Germinal center (tissue), 1 donor: ENCODE measurements at regions not wholly inside any gene's neighbourhood (a gene's known extent, or its start where the extent isn't known, plus 50 kb on each side); places are given as distances from the start of the nearest gene placed in this dataset.
"Not testable (repeated sequence)": the region's sequence is repeated elsewhere in the genome, so short reads cannot be mapped to it uniquely, and the experiment has no call there.

Source experiments
- DNase-seq: peaks from one replicate; pipeline ENCODE4 v3.0.0; 2012; ENCODE audit warnings: mixed read lengths, low spot score

- DNase-seq: not testable (repeated sequence)
Observed at GRCh38 chr6:147651-148050, 144.6 kb upstream of the DUSP22 start.

- DNase-seq: not testable (repeated sequence)
Observed at GRCh38 chr6:148051-148984, 144.0 kb upstream of the DUSP22 start.

- not testable (repeated sequence) for DNase-seq
Observed at GRCh38 chr6:150147-150546, 142.1 kb upstream of the DUSP22 start.

- DNase-seq: not testable (repeated sequence)
Observed at GRCh38 chr6:152436-152835, 139.9 kb upstream of the DUSP22 start.

DNA sequence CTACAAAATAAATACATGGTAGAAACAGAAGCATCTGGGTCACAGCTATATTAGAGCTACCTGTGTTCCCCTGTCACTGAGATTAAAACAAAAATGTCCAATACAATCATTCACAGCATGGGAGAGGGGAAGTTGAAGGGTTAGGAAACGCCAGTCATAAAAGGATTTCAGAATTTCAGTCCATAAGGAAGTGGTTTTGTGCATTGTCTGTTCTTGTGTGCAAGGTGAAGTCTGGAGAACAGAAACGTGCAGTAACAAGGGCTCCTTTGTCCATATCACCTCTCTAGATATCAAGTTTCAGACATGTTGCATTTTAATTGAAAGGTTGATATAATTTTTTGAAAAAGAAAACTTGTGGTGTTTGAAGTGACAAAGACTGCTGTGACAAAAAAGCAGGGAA, 139.3 kb upstream of the DUSP22 start:
- not testable (repeated sequence) for DNase-seq

GRCh38 chr6:153867-154266, 138.4 kb upstream of the DUSP22 start:
- DNase-seq: not testable (repeated sequence)

DNA sequence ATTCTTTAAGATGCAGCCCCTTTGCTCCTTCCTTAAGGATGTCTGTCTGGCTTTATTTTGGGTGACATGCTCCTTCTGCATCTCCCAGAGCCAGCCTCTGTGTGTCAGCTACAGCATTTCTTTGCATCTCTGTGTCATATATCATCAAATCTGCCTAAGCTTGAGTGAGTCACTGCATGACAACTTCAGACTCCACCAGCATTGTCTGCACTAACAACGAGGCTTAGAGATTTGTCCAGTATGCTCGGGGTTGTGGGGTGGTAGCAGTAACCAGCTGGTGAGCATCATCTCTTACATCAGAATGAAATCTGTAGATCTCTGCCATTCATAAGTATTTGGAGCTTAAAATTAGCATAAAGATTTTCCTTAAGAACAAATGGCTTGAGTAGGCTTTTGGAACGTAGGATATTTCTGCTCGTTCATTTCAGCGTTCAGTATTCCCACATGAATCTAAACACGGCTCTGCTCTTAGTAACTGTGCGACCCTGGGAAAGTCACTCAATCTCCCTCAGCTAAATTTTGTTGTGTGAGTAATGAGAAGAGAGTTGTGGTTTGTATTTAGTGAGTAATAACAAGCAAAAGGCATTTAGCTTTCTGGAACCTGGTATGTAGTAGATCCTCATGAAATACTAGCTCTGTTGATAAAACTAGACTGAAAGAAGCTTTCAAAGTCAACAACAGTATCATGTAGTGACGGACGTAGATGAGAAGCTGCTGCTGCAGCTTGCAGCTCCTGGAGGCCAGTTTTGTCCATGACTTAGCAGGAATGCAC, 137.8 kb upstream of the DUSP22 start:
- not testable (repeated sequence) for DNase-seq

- no peak for DNase-seq
Observed at GRCh38 chr6:156010-156409, 136.3 kb upstream of the DUSP22 start.

- DNase-seq: not testable (repeated sequence)
Observed at GRCh38 chr6:156441-157140, 135.7 kb upstream of the DUSP22 start.

- not testable (repeated sequence) for DNase-seq
Observed at GRCh38 chr6:157176-157575, 135.1 kb upstream of the DUSP22 start.

- not testable (repeated sequence) for DNase-seq
Observed at GRCh38 chr6:161657-162056, 130.6 kb upstream of the DUSP22 start.

GRCh38 chr6:164720-165119, 127.6 kb upstream of the DUSP22 start:
- no peak for DNase-seq

- DNase-seq: no peak
Observed at GRCh38 chr6:165263-165662, 127.0 kb upstream of the DUSP22 start.

- no peak for DNase-seq
Observed at GRCh38 chr6:165906-166305, 126.4 kb upstream of the DUSP22 start.

- DNase-seq: peak; percentile 47
Observed at GRCh38 chr6:168865-169455, 123.3 kb upstream of the DUSP22 start.

GRCh38 chr6:174036-174435, 118.3 kb upstream of the DUSP22 start:
- DNase-seq: no peak

DNA sequence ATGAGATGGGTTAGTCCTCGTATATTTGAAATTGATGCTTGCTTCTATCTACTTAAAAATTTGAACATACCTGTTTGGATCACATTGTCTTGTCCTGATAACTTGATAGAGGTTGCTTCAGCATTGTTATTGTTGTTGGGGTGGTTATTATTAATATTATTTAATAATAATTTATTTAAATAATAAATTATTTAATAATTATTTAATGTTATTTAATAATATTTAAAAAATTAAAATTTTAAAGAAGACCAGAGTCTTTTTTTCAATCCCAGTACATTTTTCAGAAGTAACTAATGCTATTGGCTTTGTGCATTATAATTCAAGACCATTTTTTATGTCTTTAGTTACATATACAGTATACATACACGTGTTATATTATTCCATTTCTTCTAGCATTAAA, 116.6 kb upstream of the DUSP22 start:
- DNase-seq: no peak

- no peak for DNase-seq
Observed at GRCh38 chr6:176766-177165, 115.5 kb upstream of the DUSP22 start.

DNA sequence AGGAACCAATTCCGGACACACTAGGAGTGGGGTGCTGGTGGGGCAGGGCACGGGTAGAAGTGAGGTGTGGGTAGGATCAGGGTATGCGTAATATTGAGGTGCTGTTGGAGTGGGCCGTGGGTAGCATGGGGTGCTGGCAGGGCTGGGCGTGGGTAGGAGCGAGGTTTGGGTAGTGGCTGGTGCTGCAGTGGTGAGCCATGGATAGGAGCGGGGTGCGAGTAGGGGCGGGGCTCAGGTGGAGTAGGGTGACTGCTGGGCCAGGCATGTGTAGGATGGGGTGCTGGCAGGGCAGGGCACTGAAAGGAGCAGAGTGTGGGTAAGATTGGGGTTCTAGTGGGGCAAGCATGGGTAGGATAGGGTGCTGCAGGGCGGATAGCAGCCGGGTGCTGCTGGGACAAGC, 114.2 kb upstream of the DUSP22 start:
- DNase-seq: no peak

DNA sequence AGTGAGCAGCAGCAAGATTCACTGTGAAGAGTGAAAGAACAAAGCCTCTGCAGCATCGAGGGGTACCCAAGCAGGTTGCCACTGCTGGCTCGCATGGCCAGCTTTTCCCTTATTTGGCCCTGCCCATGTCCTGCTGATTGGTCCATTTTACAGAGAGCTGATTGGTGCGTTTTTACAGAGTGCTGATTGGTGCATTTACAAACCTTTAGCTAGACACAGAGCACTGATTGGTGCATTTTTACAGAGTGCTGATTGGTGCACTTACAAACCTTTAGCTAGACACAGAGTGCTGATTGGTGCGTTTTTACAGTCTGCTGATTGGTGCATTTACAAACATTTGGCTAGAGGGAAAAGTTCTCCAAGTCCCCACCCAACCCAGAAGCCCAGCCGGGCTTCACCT, 113.4 kb upstream of the DUSP22 start:
- not testable (repeated sequence) for DNase-seq

DNA sequence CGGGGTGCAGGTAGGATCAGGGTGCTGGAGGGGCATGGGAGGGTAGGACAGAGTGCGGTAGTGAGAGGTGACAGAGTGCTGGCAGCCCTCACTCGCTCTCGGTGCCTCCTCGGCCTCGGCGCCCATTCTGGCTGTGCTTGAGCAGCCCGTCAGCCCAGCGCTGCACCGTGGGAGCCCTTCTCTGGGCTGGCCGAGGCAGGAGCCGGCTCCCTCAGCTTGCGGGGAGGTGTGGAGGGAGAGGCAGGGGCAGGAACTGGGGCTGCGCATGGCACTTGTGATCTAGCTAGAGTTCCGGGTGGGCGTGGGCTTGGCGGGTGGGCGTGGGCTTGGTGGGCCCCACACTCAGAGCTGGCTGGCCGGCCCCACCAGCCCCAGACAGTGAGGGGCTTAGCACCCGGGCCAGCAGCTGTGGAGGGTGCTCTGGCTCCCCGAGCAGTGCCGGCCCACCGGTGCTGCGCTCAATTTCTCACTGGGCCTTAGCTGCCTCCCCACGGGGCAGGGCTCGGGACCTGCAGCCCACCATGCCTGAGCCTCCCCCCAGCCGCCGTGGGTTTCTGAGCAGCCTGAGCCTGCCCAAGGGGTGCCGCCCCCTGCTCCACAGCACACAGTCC, 112.8 kb upstream of the DUSP22 start:
- no peak for DNase-seq
